Adrenal gland (tissue), 5 donors: ENCODE measurements at regions not wholly inside any gene's neighbourhood (a gene's known extent, or its start where the extent isn't known, plus 50 kb on each side); places are given as distances from the start of the nearest gene placed in this dataset.

ENCODE experiments used
- CTCF ChIP-seq, 6 experiments: fragments of 450-650 bp in 4 of 6; fragments of 200-600 bp in 2 of 6; sonication (generic) in 1 of 6; IDR thresholded peaks; 1 replicate in 5 of 6; 2 replicates in 1 of 6; pipeline versions ENCODE4 v1.5.1 to v1.8.0; 2016 to 2021; ENCODE audit warnings: antibody characterized with exemption in 6 of 6, mild to moderate bottlenecking in 2 of 6, moderate library complexity in 1 of 6
- POLR2A ChIP-seq, 2 donors: fragments of 450-650 bp; IDR thresholded peaks; one replicate each; pipeline ENCODE4 v1.6.1; 2017; ENCODE audit warnings: antibody characterized with exemption in 2 of 2, mild to moderate bottlenecking in 2 of 2, moderate library complexity in 1 of 2
- donor health status: DM: no; HTN: no; CAD: no.

GRCh38 chr7:123285076-123285700 is 85.4 kb upstream of the SLC13A1 start:
- no peak for TF ChIP-seq CTCF (IDR thresholded peaks at IDR 0.05)
- TF ChIP-seq POLR2A (IDR thresholded peaks at IDR 0.05), result no peak
